Endothelial cell (in vitro differentiated cells): ENCODE measurements at regions not wholly inside any gene's neighbourhood (a gene's known extent, or its start where the extent isn't known, plus 50 kb on each side); places are given as distances from the start of the nearest gene placed in this dataset.

Experiments used
- DNase-seq: peaks from one replicate; pipeline ENCODE4 v3.0.0; 2021; ENCODE audit warnings: low spot score
- H3K27ac Mint-ChIP-seq: one replicate; pipeline ENCODE4 v1.8.0; 2021; ENCODE audit warnings: mixed read lengths, inconsistent platforms; ENCODE audit not compliant: unreplicated experiment
- H3K27me3 Mint-ChIP-seq: one replicate; pipeline ENCODE4 v1.8.0; 2021; ENCODE audit warnings: mild to moderate bottlenecking, moderate library complexity, mixed read lengths, inconsistent platforms; ENCODE audit not compliant: unreplicated experiment
- H3K36me3 Mint-ChIP-seq: one replicate; pipeline ENCODE4 v1.8.0; 2021; ENCODE audit warnings: mild to moderate bottlenecking, low read depth, mixed read lengths, inconsistent platforms; ENCODE audit not compliant: unreplicated experiment
- H3K4me1 Mint-ChIP-seq: one replicate; pipeline ENCODE4 v1.8.0; 2021; ENCODE audit warnings: mild to moderate bottlenecking, mixed read lengths, inconsistent platforms; ENCODE audit not compliant: unreplicated experiment
- H3K4me3 Mint-ChIP-seq: one replicate; pipeline ENCODE4 v1.8.0; 2021; ENCODE audit warnings: mild to moderate bottlenecking, mixed read lengths, inconsistent platforms; ENCODE audit not compliant: unreplicated experiment
- H3K9me3 Mint-ChIP-seq: one replicate; pipeline ENCODE4 v1.8.0; 2021; ENCODE audit warnings: mixed read lengths, inconsistent platforms; ENCODE audit not compliant: unreplicated experiment
- TF ChIP-seq, protein P1 (sequence below): fragments of 200-600 bp; sonication (generic); IDR thresholded peaks from one replicate; pipeline ENCODE4 v1.5.0; 2021; ENCODE audit warnings: antibody characterized with exemption; ENCODE audit not compliant: unreplicated experiment

DNA sequence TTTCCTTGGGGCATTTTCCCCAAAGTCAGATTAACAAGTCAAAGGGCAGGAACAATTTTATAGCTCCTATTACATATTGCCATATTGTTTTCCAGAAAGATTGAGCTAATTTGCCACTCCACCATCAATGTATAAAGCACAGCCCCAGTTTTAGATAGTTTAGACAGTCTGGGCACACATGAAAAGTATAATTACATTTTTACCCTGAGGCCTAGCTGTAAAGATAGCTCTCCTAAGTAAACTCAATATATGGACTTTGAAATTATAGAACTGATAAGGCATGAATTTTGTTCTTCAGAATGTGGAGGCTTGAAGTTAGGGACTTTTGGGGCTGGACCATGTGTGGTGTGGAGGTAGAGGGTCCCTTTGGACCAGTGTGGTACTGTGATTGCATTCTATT lies 166.0 kb downstream of the FHIP1A start:
- no peaks in the 10 kb centered on the region for H3K27me3 Mint-ChIP-seq
- no peak overlapping the region for H3K4me3 Mint-ChIP-seq
- H3K9me3 Mint-ChIP-seq: no peaks in the 10 kb centered on the region
- DNase-seq: no peak
- H3K36me3 Mint-ChIP-seq: no peaks in the 10 kb centered on the region
- H3K27ac Mint-ChIP-seq: no peak overlapping the region
- TF ChIP-seq, protein P1, sequence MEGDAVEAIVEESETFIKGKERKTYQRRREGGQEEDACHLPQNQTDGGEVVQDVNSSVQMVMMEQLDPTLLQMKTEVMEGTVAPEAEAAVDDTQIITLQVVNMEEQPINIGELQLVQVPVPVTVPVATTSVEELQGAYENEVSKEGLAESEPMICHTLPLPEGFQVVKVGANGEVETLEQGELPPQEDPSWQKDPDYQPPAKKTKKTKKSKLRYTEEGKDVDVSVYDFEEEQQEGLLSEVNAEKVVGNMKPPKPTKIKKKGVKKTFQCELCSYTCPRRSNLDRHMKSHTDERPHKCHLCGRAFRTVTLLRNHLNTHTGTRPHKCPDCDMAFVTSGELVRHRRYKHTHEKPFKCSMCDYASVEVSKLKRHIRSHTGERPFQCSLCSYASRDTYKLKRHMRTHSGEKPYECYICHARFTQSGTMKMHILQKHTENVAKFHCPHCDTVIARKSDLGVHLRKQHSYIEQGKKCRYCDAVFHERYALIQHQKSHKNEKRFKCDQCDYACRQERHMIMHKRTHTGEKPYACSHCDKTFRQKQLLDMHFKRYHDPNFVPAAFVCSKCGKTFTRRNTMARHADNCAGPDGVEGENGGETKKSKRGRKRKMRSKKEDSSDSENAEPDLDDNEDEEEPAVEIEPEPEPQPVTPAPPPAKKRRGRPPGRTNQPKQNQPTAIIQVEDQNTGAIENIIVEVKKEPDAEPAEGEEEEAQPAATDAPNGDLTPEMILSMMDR: no peak
- no peaks in the 10 kb centered on the region for H3K4me1 Mint-ChIP-seq

DNA sequence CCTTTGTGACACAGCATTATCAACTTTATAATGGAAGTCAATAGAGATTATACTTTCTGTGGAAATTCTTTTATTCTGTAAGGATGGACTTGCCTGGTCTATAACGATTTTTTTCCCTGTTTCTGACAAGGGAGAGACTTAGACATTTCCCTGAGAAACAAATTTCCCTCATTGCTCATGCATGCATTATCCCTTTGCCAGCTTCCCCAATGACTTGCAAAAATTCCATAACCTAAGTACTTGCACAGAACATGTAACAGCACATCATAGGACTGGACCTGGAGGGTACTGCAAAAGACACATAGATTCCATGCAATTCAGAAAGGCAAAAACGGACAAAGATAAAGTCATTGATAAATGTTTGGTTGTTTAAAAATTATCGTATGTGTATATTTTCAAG lies 166.7 kb downstream of the FHIP1A start:
- no peak overlapping the region for H3K27ac Mint-ChIP-seq
- DNase-seq: no peak
- no peaks in the 10 kb centered on the region for H3K9me3 Mint-ChIP-seq
- H3K4me1 Mint-ChIP-seq: no peaks in the 10 kb centered on the region
- TF ChIP-seq, protein P1: no peak
- no peak overlapping the region for H3K4me3 Mint-ChIP-seq
- no peaks in the 10 kb centered on the region for H3K27me3 Mint-ChIP-seq
- H3K36me3 Mint-ChIP-seq: no peaks in the 10 kb centered on the region

DNA sequence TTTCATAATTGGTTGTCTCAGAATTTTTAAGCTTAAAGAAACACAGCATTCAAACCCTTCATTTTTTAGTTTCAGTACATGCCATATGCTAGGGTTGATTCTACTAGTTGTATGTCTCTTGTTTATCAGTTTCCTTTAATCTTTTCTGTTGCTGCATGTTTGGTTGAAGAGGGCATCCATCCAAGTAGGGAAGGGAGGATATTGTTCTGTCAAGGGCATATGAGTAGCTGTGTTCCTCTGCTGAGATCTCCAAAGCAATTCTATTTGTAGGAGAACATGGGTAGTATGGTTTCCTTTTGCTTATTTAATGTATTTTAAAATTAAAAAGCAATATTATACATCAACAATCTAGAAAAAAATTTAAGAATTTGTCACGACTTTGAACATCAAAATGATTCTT lies 167.7 kb downstream of the FHIP1A start:
- Mint-ChIP-seq H3K27me3 (no peaks in the 10 kb centered on the region), H3K4me3 (no peak overlapping the region), H3K9me3 (no peaks in the 10 kb centered on the region), H3K27ac (no peak overlapping the region), H3K36me3 (no peaks in the 10 kb centered on the region), H3K4me1 (no peaks in the 10 kb centered on the region)
- DNase-seq: no peak
- TF ChIP-seq, protein P1: no peak

DNA sequence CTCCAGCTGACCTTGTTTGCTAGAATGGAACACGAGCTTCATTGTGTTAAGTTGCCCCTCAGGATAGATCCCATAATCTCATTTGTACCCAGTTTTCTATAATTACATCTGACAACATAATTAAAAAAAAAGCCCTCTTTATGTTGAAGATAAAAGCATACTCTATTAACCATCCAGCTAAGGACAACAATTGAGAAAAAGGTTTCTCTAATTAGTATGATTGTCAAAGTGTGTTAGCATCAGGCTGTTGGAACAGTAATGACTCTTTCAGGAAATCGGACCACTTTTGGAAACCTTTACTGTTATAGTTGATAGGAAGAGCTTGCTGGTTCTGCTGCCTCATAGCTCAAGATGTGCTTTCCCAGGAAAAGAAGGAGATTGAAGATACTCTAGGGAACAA lies 172.6 kb downstream of the FHIP1A start:
- H3K27me3 Mint-ChIP-seq: no peaks in the 10 kb centered on the region
- TF ChIP-seq, protein P1: no peak
- no peaks in the 10 kb centered on the region for H3K4me1 Mint-ChIP-seq
- DNase-seq: no peak
- H3K4me3 Mint-ChIP-seq: no peak overlapping the region
- H3K36me3 Mint-ChIP-seq: no peaks in the 10 kb centered on the region
- no peaks in the 10 kb centered on the region for H3K9me3 Mint-ChIP-seq
- no peak overlapping the region for H3K27ac Mint-ChIP-seq

DNA sequence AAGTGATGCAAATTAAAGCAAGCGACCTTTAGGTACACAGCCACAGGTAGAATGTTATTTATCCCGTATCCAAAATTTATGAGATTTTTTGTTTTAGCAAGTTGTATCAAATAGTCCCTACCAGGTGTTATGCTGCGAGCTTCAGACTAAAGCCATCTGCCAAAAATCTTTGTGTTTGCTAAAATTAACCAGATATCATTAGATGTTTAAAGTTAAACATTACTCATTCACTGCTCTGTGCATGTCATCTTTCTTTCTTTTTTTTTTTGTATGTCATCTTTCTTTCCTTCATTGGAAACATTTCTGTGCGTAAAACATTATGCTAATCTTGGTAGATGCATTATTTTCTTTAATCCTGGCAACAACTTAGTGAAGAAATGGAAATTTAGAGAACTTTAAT lies 173.1 kb downstream of the FHIP1A start:
- H3K27me3 Mint-ChIP-seq: no peaks in the 10 kb centered on the region
- H3K9me3 Mint-ChIP-seq: no peaks in the 10 kb centered on the region
- no peak overlapping the region for H3K4me3 Mint-ChIP-seq
- TF ChIP-seq, protein P1: no peak
- H3K27ac Mint-ChIP-seq: no peak overlapping the region
- no peaks in the 10 kb centered on the region for H3K4me1 Mint-ChIP-seq
- no peak for DNase-seq
- no peaks in the 10 kb centered on the region for H3K36me3 Mint-ChIP-seq
